GM23338 (cell line): ENCODE measurements at regions not wholly inside any gene's neighbourhood (a gene's known extent, or its start where the extent isn't known, plus 50 kb on each side); places are given as distances from the start of the nearest gene placed in this dataset.

ENCODE experiments used
- ATAC-seq: fragments of 200-7000 bp; cut with Tn5 transposase; 3 replicates; pipeline ENCODE4 v1.9.1; 2020
- DNase-seq: peaks from one replicate; pipeline ENCODE4 v3.0.0-alpha.2; 2015; ENCODE audit warnings: low spot score
- H2AFZ ChIP-seq: fragments of 200-600 bp; sonication (generic); 2 replicates; pipeline ENCODE4 v1.8.0; 2016; ENCODE audit warnings: antibody characterized with exemption, mild to moderate bottlenecking, moderate library complexity
- H3F3A ChIP-seq: fragments of 200-600 bp; sonication (generic); replicated peaks from 2 replicates; pipeline ENCODE4 v1.8.0; 2017; ENCODE audit warnings: antibody characterized with exemption, mixed run types, low read depth
- H3K27ac ChIP-seq: fragments of 200-600 bp; sonication (generic); 2 replicates; pipeline ENCODE4 v1.6.1; 2016; ENCODE audit warnings: low read depth
- H3K27me3 ChIP-seq: fragments of 200-600 bp; sonication (generic); 2 replicates; pipeline ENCODE4 v1.8.0; 2016; ENCODE audit warnings: mild to moderate bottlenecking, mixed run types, moderate library complexity; ENCODE audit not compliant: insufficient read depth
- H3K36me3 ChIP-seq: fragments of 200-600 bp; sonication (generic); 2 replicates; pipeline ENCODE4 v1.8.0; 2016; ENCODE audit warnings: mild to moderate bottlenecking; ENCODE audit not compliant: insufficient read depth
- H3K4me1 ChIP-seq: fragments of 200-600 bp; sonication (generic); 2 replicates; pipeline ENCODE4 v1.8.0; 2016; ENCODE audit warnings: mild to moderate bottlenecking, moderate library complexity; ENCODE audit not compliant: insufficient read depth
- H3K4me2 ChIP-seq: fragments of 200-600 bp; sonication (generic); 2 replicates; pipeline ENCODE4 v1.7.1; 2017; ENCODE audit warnings: mixed run types
- H3K4me3 ChIP-seq: fragments of 200-600 bp; sonication (generic); 2 replicates; pipeline ENCODE4 v1.6.1; 2016; ENCODE audit warnings: mixed run types
- H3K79me2 ChIP-seq: fragments of 200-600 bp; sonication (generic); replicated peaks from 2 replicates; pipeline ENCODE4 v1.8.0; 2017; ENCODE audit warnings: mild to moderate bottlenecking; ENCODE audit not compliant: insufficient read depth
- H3K9me2 ChIP-seq: fragments of 200-600 bp; sonication (generic); 2 replicates; pipeline ENCODE4 v1.8.0; 2017; ENCODE audit not compliant: insufficient read depth
- H4K20me1 ChIP-seq: fragments of 200-600 bp; sonication (generic); replicated peaks from 2 replicates; pipeline ENCODE4 v1.8.0; 2017; ENCODE audit warnings: mild to moderate bottlenecking; ENCODE audit not compliant: insufficient read depth
- H3K27ac Mint-ChIP-seq: 2 replicates; pipeline ENCODE4 v1.8.0; 2020; ENCODE audit warnings: inconsistent platforms, mild to moderate bottlenecking, moderate library complexity, mixed read lengths
- H3K27me3 Mint-ChIP-seq: 3 replicates; pipeline ENCODE4 v1.8.0; 2022; ENCODE audit warnings: low read depth, mild to moderate bottlenecking, moderate library complexity, mixed read lengths, inconsistent platforms; ENCODE audit not compliant: insufficient read depth, poor library complexity
- H3K36me3 Mint-ChIP-seq: 3 replicates; pipeline ENCODE4 v1.8.0; 2021; ENCODE audit warnings: low read depth, mild to moderate bottlenecking, inconsistent platforms, moderate library complexity, mixed read lengths
- H3K4me1 Mint-ChIP-seq: 3 replicates; pipeline ENCODE4 v1.8.0; 2020; ENCODE audit warnings: mild to moderate bottlenecking, inconsistent platforms, mixed read lengths
- H3K4me3 Mint-ChIP-seq: 3 replicates; pipeline ENCODE4 v1.8.0; 2021; ENCODE audit warnings: moderate library complexity, mild to moderate bottlenecking, inconsistent platforms, mixed read lengths
- H3K9me3 Mint-ChIP-seq: 3 replicates; pipeline ENCODE4 v1.8.0; 2020; ENCODE audit warnings: moderate library complexity, mild to moderate bottlenecking, inconsistent platforms, mixed read lengths
- CREB1 ChIP-seq: fragments of 250-450 bp; sonication (Bioruptor Pico); IDR thresholded peaks from 2 replicates; pipeline ENCODE4 v1.5.0; 2020; ENCODE audit warnings: low read depth, mild to moderate bottlenecking, moderate library complexity
- ETS1 ChIP-seq: IDR thresholded peaks from 2 replicates; pipeline ENCODE4 v1.6.1; 2016; ENCODE audit warnings: antibody characterized with exemption
- EZH2 ChIP-seq: fragments of 200-600 bp; sonication (generic); IDR thresholded peaks from one replicate; pipeline ENCODE4 v1.8.0; 2017; ENCODE audit warnings: antibody characterized with exemption, mild to moderate bottlenecking, low read depth; ENCODE audit not compliant: unreplicated experiment
- EZH2phosphoT487 ChIP-seq: fragments of 200-600 bp; sonication (generic); IDR thresholded peaks from one replicate; pipeline ENCODE4 v1.8.1; 2018; ENCODE audit warnings: antibody characterized with exemption; ENCODE audit not compliant: unreplicated experiment
- JUNB ChIP-seq: IDR thresholded peaks from one replicate; pipeline ENCODE4 v1.6.1; 2016; ENCODE audit warnings: antibody characterized with exemption; ENCODE audit not compliant: unreplicated experiment
- NANOG ChIP-seq: IDR thresholded peaks from 2 replicates; pipeline ENCODE4 v1.6.1; 2016; ENCODE audit warnings: antibody characterized with exemption, borderline replicate concordance
- POLR2AphosphoS5 ChIP-seq: IDR thresholded peaks from 2 replicates; pipeline ENCODE4 v1.6.1; 2016; ENCODE audit warnings: antibody characterized with exemption, low read depth
- REST ChIP-seq: IDR thresholded peaks from one replicate; pipeline ENCODE4 v1.6.1; 2018; ENCODE audit warnings: antibody characterized with exemption; ENCODE audit not compliant: unreplicated experiment
- STAT1 ChIP-seq: IDR thresholded peaks from one replicate; pipeline ENCODE4 v1.6.1; 2016; ENCODE audit warnings: antibody characterized with exemption; ENCODE audit not compliant: unreplicated experiment
- ZNF114 ChIP-seq: fragments of 250-450 bp; sonication (Bioruptor Pico); IDR thresholded peaks from 2 replicates; pipeline ENCODE4 v1.5.0; 2020; ENCODE audit warnings: mild to moderate bottlenecking, moderate library complexity
- ZNF331 ChIP-seq: fragments of 250-450 bp; sonication (Bioruptor Pico); IDR thresholded peaks from 2 replicates; pipeline ENCODE4 v1.5.0; 2020; ENCODE audit warnings: low read depth, mild to moderate bottlenecking, moderate library complexity
- ZNF462 ChIP-seq: fragments of 250-450 bp; sonication (Bioruptor Pico); IDR thresholded peaks from 2 replicates; pipeline ENCODE4 v1.5.0; 2020; ENCODE audit warnings: mild to moderate bottlenecking, moderate library complexity

- no peak overlapping the region for H3K27ac Mint-ChIP-seq
- Histone ChIP-seq H3K4me2 (no peak overlapping the region), H3K4me1 (no peaks in the 10 kb centered on the region), H3K27ac (no peak overlapping the region), H4K20me1 (no peaks in the 10 kb centered on the region), H3K36me3 (no peaks in the 10 kb centered on the region), H3K4me3 (no peak overlapping the region), H3K27me3 (no peaks in the 10 kb centered on the region), H2AFZ (no peak overlapping the region), H3K9me2 (no peaks in the 10 kb centered on the region), H3F3A (no peaks in the 10 kb centered on the region), H3K79me2 (no peaks in the 10 kb centered on the region)
- no peaks in the 10 kb centered on the region; the same call in 2 of the 3 replicates for H3K9me3 Mint-ChIP-seq
- no peak for TF ChIP-seq ZNF114 (CRISPR knock-in tag)
- peaks cover 3% of the 10 kb centered on the region for H3K27me3 Mint-ChIP-seq
- no peak for ATAC-seq
- H3K4me3 Mint-ChIP-seq = no peak overlapping the region
- no peaks in the 10 kb centered on the region for H3K36me3 Mint-ChIP-seq
- peaks cover 2% of the 10 kb centered on the region; the same call in 1 of the 3 replicates for H3K4me1 Mint-ChIP-seq
- DNase-seq = no peak
Measured at GRCh38 chrX:44621078-44621477, 78.4 kb upstream of the FUNDC1 start.

GRCh38 chrX:44619039-44619438 lies 76.4 kb upstream of the FUNDC1 start:
- H3K4me3 ChIP-seq = no peak overlapping the region
- H4K20me1 ChIP-seq = no peaks in the 10 kb centered on the region
- no peaks in the 10 kb centered on the region for H3K27me3 ChIP-seq
- Mint-ChIP-seq H3K9me3 (no peaks in the 10 kb centered on the region; the same call in 2 of the 3 replicates), H3K36me3 (no peaks in the 10 kb centered on the region), H3K4me3 (no peak overlapping the region), H3K27ac (no peak overlapping the region), H3K27me3 (peaks cover 3% of the 10 kb centered on the region), H3K4me1 (peaks cover 2% of the 10 kb centered on the region; the same call in 1 of the 3 replicates)
- no peaks in the 10 kb centered on the region for H3K9me2 ChIP-seq
- H3K79me2 ChIP-seq = no peaks in the 10 kb centered on the region
- TF ChIP-seq EZH2phosphoT487 (no peak), REST (no peak), STAT1 (no peak), NANOG (no peak), ZNF331 (CRISPR knock-in tag) (no peak), ZNF462 (no peak), POLR2AphosphoS5 (no peak), EZH2 (no peak), CREB1 (CRISPR knock-in tag) (no peak), ETS1 (no peak), JUNB (no peak), ZNF114 (CRISPR knock-in tag) (no peak)
- H2AFZ ChIP-seq = no peak overlapping the region
- H3K36me3 ChIP-seq = no peaks in the 10 kb centered on the region
- H3K4me1 ChIP-seq = no peaks in the 10 kb centered on the region
- no peak for ATAC-seq
- no peak overlapping the region for H3K27ac ChIP-seq
- DNase-seq = no peak
- H3F3A ChIP-seq = no peaks in the 10 kb centered on the region
- no peak overlapping the region for H3K4me2 ChIP-seq
